ENCODE measurements at regions not wholly inside any gene's neighbourhood (a gene's known extent, or its start where the extent isn't known, plus 50 kb on each side); places are given as distances from the start of the nearest gene placed in this dataset.
"Not testable (repeated sequence)": the region's sequence is repeated elsewhere in the genome, so short reads cannot be mapped to it uniquely, and the experiment has no call there.

DNA sequence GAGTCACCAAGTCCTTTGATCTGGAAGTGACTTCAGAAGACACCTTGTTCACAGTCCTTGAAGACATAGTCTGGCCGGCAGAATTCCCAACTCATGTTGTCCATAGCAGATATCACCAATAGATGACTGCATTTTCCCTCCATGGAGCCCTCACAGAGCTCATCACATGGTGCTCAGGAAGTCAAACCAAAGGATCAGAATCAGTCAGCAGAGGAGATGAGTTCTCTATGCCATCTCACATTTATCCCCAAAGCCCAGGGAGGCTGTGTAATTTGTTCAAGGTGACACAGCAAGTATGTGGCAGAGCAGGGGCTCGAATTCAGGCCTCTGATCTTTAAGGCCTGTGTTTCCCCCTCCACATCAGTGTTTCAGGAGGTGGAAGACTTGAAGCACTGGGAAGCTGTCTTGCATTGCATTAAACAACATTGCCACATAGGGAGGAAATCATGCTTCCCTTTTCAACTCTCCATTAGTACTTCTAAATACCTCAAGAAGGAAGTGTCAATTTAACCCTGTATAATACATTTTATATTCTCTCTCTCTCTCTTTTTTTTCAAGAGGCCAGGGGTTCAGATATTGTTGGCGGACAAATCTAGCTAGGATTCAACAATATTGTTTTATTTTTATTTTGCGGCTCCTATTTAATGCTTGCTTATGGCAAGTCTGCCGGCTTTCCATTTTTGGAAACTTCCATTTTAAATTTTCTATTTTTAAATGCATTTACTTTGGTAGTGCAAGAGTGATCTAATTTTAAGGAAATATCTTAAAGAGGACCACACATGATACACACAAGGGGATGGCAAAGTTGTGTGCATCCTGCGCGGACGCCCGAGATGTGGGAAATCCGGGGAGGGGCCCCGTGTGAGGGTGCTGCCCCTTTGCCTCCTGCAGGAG, 61.9 kb downstream of the NPIPB5 start:
- DNase-seq, result peak; percentile 76

DNA sequence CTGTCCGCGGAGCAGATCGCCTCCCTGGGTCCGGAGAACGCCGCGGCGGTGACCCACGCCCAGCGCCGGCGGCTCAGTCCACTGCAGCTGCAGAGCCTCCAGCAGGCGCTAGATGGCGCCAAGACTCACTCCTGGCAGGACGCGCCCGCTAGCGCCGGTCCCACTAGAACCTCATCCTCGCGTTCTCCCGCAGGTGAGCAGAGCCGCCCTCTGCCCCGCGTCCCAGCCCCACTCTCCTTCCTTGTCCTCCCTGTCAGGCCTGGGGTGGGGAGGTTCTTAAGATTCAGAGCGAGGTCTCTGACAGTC, 62.5 kb downstream of the NPIPB5 start:
- not testable (repeated sequence) for DNase-seq

- DNase-seq, result not testable (repeated sequence)
These were observed 65.8 kb downstream of the NPIPB5 start for GRCh38 chr16:22576506-22576905.

GRCh38 chr16:22583195-22583594, 72.5 kb downstream of the NPIPB5 start:
- DNase-seq, result not testable (repeated sequence)

DNA sequence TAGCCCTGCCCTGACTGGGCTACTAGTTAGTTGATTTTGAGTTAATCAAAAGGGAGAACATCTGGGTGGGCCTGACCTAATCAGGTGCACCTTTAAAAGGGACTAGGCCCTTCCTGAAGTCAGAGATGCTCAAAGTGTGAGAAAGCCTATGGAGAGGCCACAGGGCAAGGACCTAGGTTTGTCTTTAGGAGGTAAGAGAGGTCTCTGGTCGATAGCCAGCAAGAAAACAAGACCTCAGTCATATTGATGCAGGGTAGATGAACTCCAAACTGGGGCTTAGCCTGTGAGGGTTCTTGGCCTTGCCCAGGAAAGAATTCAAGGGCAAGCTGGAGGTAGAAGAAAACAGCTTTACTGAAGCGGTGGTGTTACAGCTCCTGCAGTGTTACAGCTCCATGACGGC, 73.8 kb downstream of the NPIPB5 start:
- DNase-seq, result not testable (repeated sequence)

DNA sequence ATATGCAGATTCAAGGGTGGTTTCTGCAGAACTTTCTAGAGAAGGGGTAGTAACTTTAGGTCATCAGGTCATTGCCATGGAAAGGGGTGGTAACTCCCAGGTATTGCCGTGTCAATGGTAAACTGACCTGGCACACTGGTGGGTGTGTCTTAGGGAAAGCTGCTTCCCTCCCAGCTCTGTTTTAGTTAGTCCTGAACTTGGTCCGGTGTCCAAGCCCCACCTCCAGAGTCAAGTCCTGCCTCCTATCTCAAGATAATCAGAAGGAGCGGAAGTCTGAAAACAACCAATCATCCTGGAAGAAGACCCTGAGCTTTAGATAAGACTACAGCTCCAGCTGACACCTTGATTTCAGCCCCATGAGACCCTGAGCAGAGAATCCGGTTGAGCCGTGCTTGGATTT, 74.2 kb downstream of the NPIPB5 start:
- not testable (repeated sequence) for DNase-seq

DNA sequence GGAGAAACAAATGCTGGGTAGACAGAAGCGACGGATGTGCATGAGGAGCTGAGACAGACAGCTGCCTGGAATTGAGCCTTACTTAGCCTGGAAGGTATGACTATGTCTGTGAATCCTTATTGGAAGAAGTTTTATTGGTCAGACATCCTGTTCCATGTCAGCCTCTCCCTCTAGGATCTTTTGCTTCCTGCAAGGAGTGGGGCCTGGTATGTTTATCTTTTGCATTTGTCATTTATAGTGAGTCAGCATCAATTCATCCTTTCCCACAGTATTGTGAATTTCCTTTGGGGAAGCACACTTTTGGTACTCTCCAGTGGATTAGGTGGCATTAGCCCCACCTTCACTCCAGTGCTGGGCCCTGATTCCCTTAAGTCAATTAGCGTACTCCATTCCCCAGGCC, 74.7 kb downstream of the NPIPB5 start:
- DNase-seq, result not testable (repeated sequence)

DNA sequence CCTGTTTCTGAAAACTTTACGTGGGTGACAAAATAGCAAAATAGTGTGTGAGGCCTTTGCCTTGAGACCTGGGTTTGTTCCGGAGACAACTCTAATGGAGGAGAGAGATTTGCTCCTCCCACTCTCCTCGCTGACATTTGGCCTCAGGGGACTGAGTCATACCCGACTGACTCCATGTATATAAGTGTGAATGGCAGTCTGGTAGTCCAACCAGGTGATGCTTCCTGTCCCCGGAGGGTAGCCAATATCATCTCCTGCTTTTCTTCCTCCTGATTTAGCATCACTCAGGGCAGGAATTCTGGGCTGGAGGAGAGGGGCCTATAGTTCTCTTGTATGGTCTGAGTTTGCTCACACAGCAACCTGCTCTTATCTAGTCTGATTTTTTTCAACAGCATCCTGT, 76.0 kb downstream of the NPIPB5 start:
- DNase-seq, result not testable (repeated sequence)

- not testable (repeated sequence) for DNase-seq
These were observed 79.1 kb downstream of the NPIPB5 start for GRCh38 chr16:22589757-22590156.

GRCh38 chr16:22596445-22597045, 85.9 kb downstream of the NPIPB5 start:
- not testable (repeated sequence) for DNase-seq

GRCh38 chr16:22603744-22604143, 93.1 kb downstream of the NPIPB5 start:
- DNase-seq, result not testable (repeated sequence)

DNA sequence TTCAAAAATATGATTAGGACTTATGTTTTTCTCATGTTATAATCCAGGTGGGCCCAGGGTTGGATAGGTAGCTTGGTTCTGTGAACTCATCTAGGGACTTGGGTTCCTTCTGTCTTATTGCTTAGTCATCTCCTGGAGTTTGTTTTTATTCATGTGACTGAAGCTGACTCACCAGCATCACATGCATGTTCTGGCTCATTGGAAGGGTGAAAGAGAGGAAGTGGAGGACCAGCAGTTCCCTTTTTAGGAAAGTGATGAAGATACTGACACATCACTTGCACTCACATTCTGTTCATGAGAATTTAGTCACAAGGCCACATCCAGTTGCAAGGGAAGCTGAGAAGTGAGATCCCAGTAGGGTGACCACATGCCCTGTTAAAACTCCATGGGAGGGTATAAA, 95.9 kb downstream of the NPIPB5 start:
- DNase-seq, result not testable (repeated sequence)

DNA sequence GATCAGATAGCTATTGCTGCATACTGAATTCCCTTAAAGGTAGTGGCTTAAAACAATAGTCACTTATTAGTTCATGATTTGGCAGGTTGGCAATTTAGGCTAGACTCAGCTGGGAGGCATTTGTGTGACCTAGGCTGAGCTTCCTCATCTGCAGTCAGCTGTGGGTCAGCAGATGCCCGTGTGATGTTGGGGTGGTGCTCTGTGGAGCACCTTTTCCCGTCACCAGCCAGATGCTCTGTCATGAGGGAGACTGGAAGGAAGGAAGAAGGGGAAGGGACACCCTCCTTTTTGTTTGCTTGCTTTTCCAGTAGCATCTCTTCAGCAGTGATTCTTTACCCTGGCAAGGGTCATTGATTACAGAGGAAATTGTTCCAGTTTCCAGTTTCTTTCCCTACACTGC, 99.1 kb downstream of the NPIPB5 start:
- not testable (repeated sequence) for DNase-seq

- DNase-seq, result not testable (repeated sequence)
These were observed 100.4 kb downstream of the NPIPB5 start for GRCh38 chr16:22611128-22611527.

GRCh38 chr16:22614271-22614947, 103.7 kb downstream of the NPIPB5 start:
- DNase-seq, result no peak

DNA sequence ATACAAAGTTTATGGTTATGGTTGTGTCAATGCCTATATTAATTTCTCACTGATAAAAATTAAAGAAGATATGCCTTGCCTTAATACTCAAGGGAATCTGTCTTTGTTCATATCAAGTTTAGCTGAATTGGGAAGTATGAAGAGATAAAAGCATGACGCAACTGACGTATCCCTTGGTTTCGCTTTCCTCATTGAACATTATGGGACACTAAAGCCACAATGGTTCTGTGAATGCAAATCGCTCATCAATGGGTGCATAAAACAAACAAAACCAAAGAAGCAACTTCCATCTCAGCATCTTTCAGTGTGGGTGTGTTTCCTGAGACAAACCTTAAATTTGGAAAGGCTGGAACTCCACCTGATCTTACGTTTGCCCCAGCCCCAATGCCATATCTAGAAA, 108.2 kb downstream of the NPIPB5 start:
- no peak for DNase-seq

DNA sequence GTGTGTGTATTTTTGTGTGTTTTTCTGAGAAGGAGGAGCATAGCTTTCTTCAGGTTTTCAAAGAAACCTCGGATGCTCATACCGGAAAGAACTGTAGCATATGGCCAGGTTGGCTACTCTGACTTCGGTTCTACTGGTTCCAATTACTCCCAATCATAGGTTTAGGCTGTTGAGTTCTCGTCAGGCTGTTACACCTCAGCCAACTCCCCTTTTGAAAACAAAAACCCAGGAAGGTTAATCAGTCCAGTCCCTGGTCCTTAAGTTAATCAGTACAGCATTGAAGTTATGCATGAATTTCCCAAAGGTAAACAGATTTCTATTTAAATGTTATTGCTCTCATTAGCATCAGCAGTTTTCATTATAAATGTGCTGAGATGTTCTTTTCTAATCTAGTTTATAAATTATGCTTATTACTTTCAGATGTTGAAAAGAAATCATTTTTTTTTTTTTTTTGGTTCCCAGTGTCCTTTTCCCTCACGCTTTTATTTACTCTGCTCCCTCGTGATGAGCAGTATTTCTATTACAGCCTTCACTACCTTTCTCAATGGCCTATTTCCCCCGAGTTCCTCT, 111.0 kb downstream of the NPIPB5 start:
- DNase-seq, result no peak

DNA sequence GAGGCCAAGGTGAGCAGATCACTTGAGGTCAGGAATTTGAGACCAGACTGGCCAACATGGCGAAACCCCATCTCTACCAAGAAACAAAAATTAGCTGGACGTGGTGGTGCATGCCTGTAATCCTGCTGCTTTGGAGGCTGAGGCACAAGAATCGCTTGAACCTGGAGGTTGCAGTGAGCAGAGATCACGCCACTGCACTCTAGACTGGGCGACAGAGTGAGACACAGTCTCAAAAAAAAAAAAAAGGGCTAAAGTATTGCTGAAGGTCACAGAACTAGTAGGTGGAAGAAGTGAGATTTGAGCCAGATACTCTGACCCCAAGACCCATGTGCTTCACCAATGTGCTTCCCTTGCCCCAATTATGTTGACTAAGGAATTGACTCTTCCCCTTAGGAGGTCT, 112.0 kb downstream of the NPIPB5 start:
- no peak for DNase-seq

- no peak for DNase-seq
These were observed 112.7 kb downstream of the NPIPB5 start for GRCh38 chr16:22623351-22623781.

DNA sequence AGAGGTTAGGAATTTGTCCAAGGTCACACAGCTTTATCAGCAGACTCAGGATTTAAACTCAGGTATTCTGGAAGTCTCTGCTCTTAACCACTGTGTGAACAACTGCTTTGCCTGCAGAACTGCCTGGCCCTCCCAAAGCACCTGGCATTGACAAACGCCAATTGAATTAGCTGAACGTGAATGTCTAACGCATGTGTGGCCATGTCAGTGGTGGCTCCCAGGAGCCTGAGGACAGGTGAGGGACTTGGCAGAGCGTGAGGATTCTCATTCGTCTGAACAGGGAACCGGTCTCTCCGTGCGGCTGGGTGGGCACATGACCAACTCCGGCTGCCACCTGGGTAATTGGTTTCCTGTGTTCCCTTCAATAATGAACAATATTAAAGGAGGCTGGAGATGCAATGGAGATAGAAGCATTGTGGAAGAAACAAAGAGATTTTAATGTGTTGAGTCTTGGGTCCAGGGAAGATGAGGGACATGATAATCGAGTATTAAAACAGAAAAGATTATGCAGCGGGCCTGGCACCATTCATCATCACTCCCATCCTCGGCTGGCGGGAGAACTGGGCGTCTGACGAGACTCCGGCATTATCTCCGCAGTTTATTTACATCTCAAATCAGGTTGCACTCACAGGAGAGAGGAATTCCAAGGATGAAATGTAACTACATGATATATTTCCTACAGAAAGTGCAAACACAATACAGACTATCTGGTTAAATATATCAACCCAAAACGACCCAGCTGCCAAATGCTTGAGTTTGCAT, 113.5 kb downstream of the NPIPB5 start:
- no peak for DNase-seq

DNA sequence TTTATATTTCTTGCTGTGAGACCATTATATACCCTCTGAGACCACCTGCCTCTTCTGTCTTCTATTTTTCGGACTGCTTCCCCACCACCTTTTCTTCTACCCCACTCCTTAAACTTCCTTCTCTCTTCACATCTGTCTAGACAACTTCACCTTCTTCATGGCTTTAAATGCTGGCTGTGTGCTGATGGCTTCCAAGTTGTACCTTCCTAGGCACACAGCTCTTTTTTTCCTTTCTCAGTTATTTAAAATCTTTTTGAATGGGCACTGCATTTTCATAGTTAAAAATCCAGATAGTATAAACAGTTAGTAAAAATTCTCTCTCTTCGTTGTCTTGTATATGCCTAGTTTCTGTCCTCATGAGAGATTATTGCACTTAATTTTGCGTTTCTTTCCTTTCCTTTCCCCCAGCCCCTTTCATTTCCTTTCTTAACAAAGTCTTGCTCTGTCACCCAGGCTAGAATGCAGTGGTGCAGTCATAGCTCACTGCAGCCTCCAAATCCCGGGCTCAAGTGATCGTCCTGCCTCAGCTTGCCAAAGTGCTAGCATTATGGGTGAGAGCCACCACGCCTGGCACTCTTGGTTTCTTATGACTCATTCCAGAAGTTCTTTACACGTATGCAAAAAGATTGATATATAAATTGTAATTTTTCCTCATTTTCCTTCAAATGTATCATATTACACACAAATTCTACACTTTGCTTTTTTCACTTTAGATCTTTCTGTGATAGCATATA, 114.3 kb downstream of the NPIPB5 start:
- no peak for DNase-seq

DNA sequence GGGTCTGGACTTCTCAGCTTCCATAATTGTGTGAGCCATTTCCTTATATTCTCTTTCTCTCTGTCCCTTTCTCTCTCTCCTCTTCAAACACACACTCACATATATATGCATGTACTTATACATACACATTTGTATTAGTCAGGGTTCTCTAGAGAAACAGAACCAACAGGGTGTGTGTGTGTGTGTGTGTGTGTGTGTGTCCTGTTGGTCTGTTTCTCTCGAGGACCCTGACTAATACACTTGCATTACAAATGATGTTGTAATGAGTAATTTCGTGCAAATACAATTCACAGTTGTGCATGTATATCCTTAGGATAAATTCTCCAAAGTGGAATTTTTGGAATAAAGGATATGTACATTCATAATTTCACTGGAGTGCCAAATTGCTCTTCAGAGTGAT, 115.3 kb downstream of the NPIPB5 start:
- no peak for DNase-seq

Measured in AML-193 (cell line).